M059J (cell line): ENCODE measurements at regions not wholly inside any gene's neighbourhood (a gene's known extent, or its start where the extent isn't known, plus 50 kb on each side); places are given as distances from the start of the nearest gene placed in this dataset.

Source experiments
- DNase-seq: peaks from one replicate; pipeline ENCODE4 v3.0.0-alpha.2; 2012; ENCODE audit warnings: low read depth

GRCh38 chr18:75358928-75359327 lies 68.6 kb downstream of the SMIM21 start:
- DNase-seq: peak; percentile 76

- DNase-seq: no peak
These were observed 74.1 kb downstream of the SMIM21 start for GRCh38 chr18:75353357-75353756.

GRCh38 chr18:75351409-75351808 lies 76.1 kb downstream of the SMIM21 start:
- DNase-seq: no peak

- no peak for DNase-seq
These were observed 76.6 kb downstream of the SMIM21 start for GRCh38 chr18:75350857-75351256.

GRCh38 chr18:75350512-75350839 lies 77.0 kb downstream of the SMIM21 start:
- DNase-seq: peak; percentile 56

- DNase-seq: no peak
These were observed 77.6 kb downstream of the SMIM21 start for GRCh38 chr18:75349668-75350511.

- peak; percentile 43 for DNase-seq
These were observed 80.8 kb downstream of the SMIM21 start for GRCh38 chr18:75346671-75347070.

GRCh38 chr18:75344615-75345014 lies 82.9 kb downstream of the SMIM21 start:
- DNase-seq: no peak

GRCh38 chr18:75344161-75344560 lies 83.3 kb downstream of the SMIM21 start:
- no peak for DNase-seq

- DNase-seq: no peak
These were observed 84.1 kb downstream of the SMIM21 start for GRCh38 chr18:75343389-75343788.

- no peak for DNase-seq
These were observed 85.6 kb downstream of the SMIM21 start for GRCh38 chr18:75341897-75342296.

- peak; percentile 27 for DNase-seq
These were observed 86.2 kb downstream of the SMIM21 start for GRCh38 chr18:75341267-75341666.

- no peak for DNase-seq
These were observed 87.4 kb downstream of the SMIM21 start for GRCh38 chr18:75339936-75340605.
